Activated B cell treated with CpG ODN at 0.5 μM for 24 hours (primary cell): ENCODE measurements at regions not wholly inside any gene's neighbourhood (a gene's known extent, or its start where the extent isn't known, plus 50 kb on each side); places are given as distances from the start of the nearest gene placed in this dataset.
"Not testable (repeated sequence)": the region's sequence is repeated elsewhere in the genome, so short reads cannot be mapped to it uniquely, and the experiment has no call there.

Experiments
- ATAC-seq: fragments of 200-7000 bp; cut with Tn5 transposase; one replicate; pipeline ENCODE4 v1.10.0; 2021; ENCODE audit warnings: low read depth, mild to moderate bottlenecking, moderate library complexity
- CTCF ChIA-PET: fragments of 350-600 bp; sonication (Branson Sonifier 250); formaldehyde crosslinking; loops from one replicate; lab custom pipeline; 2021; ENCODE audit warnings: antibody characterized with exemption; lab: Charles Lee
- POLR2A ChIA-PET: fragments of 350-600 bp; sonication (Branson Sonifier 250); formaldehyde crosslinking; loops from one replicate; lab custom pipeline; 2021; ENCODE audit warnings: antibody characterized with exemption; lab: Charles Lee
- DNase-seq: peaks from one replicate; pipeline ENCODE4 v3.0.0; 2022
- H3K27ac Mint-ChIP-seq: one replicate; pipeline ENCODE4 v1.8.0; 2020; ENCODE audit warnings: mixed read lengths
- H3K27me3 Mint-ChIP-seq: one replicate; pipeline ENCODE4 v1.8.0; 2021; ENCODE audit warnings: mixed read lengths
- H3K36me3 Mint-ChIP-seq: one replicate; pipeline ENCODE4 v1.8.0; 2021; ENCODE audit warnings: low read depth, mixed read lengths
- H3K4me1 Mint-ChIP-seq: one replicate; pipeline ENCODE4 v1.8.0; 2021; ENCODE audit warnings: mixed read lengths
- H3K4me3 Mint-ChIP-seq: one replicate; pipeline ENCODE4 v1.8.0; 2020; ENCODE audit warnings: mild to moderate bottlenecking, mixed read lengths
- H3K9me3 Mint-ChIP-seq: one replicate; pipeline ENCODE4 v1.8.0; 2020; ENCODE audit warnings: mixed read lengths
- CTCF ChIP-seq: fragments of 200-600 bp; IDR thresholded peaks from one replicate; pipeline ENCODE4 v1.8.0; 2022; ENCODE audit warnings: antibody characterized with exemption, mild to moderate bottlenecking
- intact Hi-C: fragments of 100-400 bp; cut with micrococcal nuclease; formaldehyde crosslinking; loops from one replicate; pipeline ENCODE4 v1.15.1; 2024

GRCh38 chr17:19470530-19471261 lies 59.7 kb downstream of the RNF112 start:
- no peak for TF ChIP-seq CTCF
- intact Hi-C loops = no loop called here
- ChIA-PET CTCF (interaction anchor here (0.6 to 1.2 kb wide), 2 partner anchors 23 to 69 kb away, joined by 3 to 4 read pairs; no protein-coding TSS in a partner anchor), POLR2A (no interaction called here)
- Mint-ChIP-seq H3K4me3 (no peak overlapping the region), H3K36me3 (no peaks in the 10 kb centered on the region), H3K9me3 (no peaks in the 10 kb centered on the region), H3K27ac (no peak overlapping the region), H3K27me3 (no peaks in the 10 kb centered on the region), H3K4me1 (no peaks in the 10 kb centered on the region)
- ATAC-seq (no peak), DNase-seq (no peak)

DNA sequence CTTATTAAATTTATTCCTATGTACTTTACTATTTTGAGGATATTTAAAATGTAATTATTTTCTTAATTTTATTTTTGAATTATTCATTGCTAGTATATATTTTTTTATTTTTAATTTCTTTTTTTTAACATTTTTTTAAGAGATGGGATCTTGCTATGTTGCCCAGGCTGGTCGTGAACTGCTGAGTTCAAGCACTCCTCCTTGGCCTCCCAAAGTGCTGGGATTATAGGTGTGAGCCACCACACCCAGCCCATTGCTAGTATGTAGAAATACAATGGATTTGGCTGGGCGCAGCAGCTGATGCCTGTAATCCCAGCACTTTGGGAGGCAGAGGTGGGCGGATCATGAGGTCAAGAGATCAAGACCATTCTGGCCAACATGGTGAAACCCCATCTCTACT lies 59.2 kb upstream of the SLC47A1 start:
- intact Hi-C loops = not testable (repeated sequence)

GRCh38 chr17:19475800-19476199 lies 57.9 kb upstream of the SLC47A1 start:
- H3K4me1 Mint-ChIP-seq, intact Hi-C loops, ATAC-seq, H3K36me3 Mint-ChIP-seq, DNase-seq, H3K27ac Mint-ChIP-seq, H3K27me3 Mint-ChIP-seq, POLR2A ChIA-PET, H3K4me3 Mint-ChIP-seq, H3K9me3 Mint-ChIP-seq: not testable (repeated sequence)
- CTCF ChIA-PET = interaction anchor here (0.7 kb wide), 1 partner anchor 289 kb away, joined by 3 read pairs; no protein-coding TSS in a partner anchor

More for the DNA sequence above, 59.2 kb upstream of the SLC47A1 start:
- ATAC-seq, H3K27me3 Mint-ChIP-seq, H3K4me1 Mint-ChIP-seq, DNase-seq, H3K36me3 Mint-ChIP-seq, H3K4me3 Mint-ChIP-seq, CTCF ChIA-PET, H3K9me3 Mint-ChIP-seq, H3K27ac Mint-ChIP-seq: not testable (repeated sequence)
- POLR2A ChIA-PET = interaction anchor here (0.6 kb wide), 1 partner anchor 79 kb away, joined by 3 read pairs; no protein-coding TSS in a partner anchor

DNA sequence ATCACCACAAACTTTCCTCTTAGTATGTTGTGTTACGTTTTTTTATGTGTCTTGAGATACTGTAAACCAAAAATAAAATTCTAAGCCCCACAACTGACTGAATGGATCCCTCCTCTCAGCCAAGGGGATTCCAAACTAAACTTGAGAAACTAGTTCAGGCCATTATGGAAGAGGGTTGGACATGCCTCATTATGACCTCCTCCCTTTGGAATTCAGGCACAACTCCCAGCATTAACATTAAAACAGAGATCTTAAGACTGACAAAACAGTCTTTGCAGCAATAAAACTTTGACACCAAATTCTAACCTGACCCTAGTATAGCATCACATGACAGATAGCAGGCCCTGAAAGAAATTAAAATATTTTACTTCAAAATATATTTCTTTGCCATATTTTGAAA lies 51.1 kb upstream of the SLC47A1 start:
- H3K27me3 Mint-ChIP-seq = peaks cover 6% of the 10 kb centered on the region
- no peak overlapping the region for H3K27ac Mint-ChIP-seq
- POLR2A ChIA-PET = no interaction called here
- no peak for DNase-seq
- TF ChIP-seq CTCF = no peak
- no peaks in the 10 kb centered on the region for H3K9me3 Mint-ChIP-seq
- ATAC-seq = no peak
- H3K36me3 Mint-ChIP-seq = no peaks in the 10 kb centered on the region
- H3K4me3 Mint-ChIP-seq = no peak overlapping the region
- intact Hi-C loops = no loop called here
- CTCF ChIA-PET = no interaction called here
- no peaks in the 10 kb centered on the region for H3K4me1 Mint-ChIP-seq
